ENCODE measurements at regions not wholly inside any gene's neighbourhood (a gene's known extent, or its start where the extent isn't known, plus 50 kb on each side); places are given as distances from the start of the nearest gene placed in this dataset.

- no peak for DNase-seq
These were observed 1506.1 kb upstream of the CDH9 start for GRCh38 chr5:28544501-28544900.

- DNase-seq, result no peak
These were observed 1505.2 kb upstream of the CDH9 start for GRCh38 chr5:28543473-28544098.

- no peak for DNase-seq
These were observed 1504.6 kb upstream of the CDH9 start for GRCh38 chr5:28542987-28543386.

- DNase-seq, result no peak
These were observed 1485.7 kb upstream of the CDH9 start for GRCh38 chr5:28523888-28524635.

- no peak for DNase-seq
These were observed 1485.0 kb upstream of the CDH9 start for GRCh38 chr5:28523416-28523815.

- DNase-seq, result no peak
These were observed 1479.3 kb upstream of the CDH9 start for GRCh38 chr5:28517691-28518090.

- no peak for DNase-seq
These were observed 1478.3 kb upstream of the CDH9 start for GRCh38 chr5:28516722-28517121.

- DNase-seq, result no peak
These were observed 1474.3 kb upstream of the CDH9 start for GRCh38 chr5:28512648-28513047.

GRCh38 chr5:28505121-28505520 is 1466.7 kb upstream of the CDH9 start:
- DNase-seq, result no peak

- DNase-seq, result no peak
These were observed 1462.1 kb upstream of the CDH9 start for GRCh38 chr5:28500511-28500910.

- no peak for DNase-seq
These were observed 1461.4 kb upstream of the CDH9 start for GRCh38 chr5:28499766-28500290.

- no peak for DNase-seq
These were observed 1457.5 kb upstream of the CDH9 start for GRCh38 chr5:28495876-28496275.

- DNase-seq, result no peak
These were observed 1455.1 kb upstream of the CDH9 start for GRCh38 chr5:28493456-28493855.

- DNase-seq, result no peak
These were observed 1450.4 kb upstream of the CDH9 start for GRCh38 chr5:28488752-28489151.

- DNase-seq, result no peak
These were observed 1445.1 kb upstream of the CDH9 start for GRCh38 chr5:28483327-28484025.

- DNase-seq, result no peak
These were observed 1435.2 kb upstream of the CDH9 start for GRCh38 chr5:28473531-28474107.

- DNase-seq, result no peak
These were observed 1429.8 kb upstream of the CDH9 start for GRCh38 chr5:28468166-28468565.

GRCh38 chr5:28463728-28464127 is 1425.3 kb upstream of the CDH9 start:
- no peak for DNase-seq

- no peak for DNase-seq
These were observed 1413.1 kb upstream of the CDH9 start for GRCh38 chr5:28451483-28451882.

GRCh38 chr5:28450997-28451396 is 1412.6 kb upstream of the CDH9 start:
- DNase-seq, result no peak

GRCh38 chr5:28448791-28449190 is 1410.4 kb upstream of the CDH9 start:
- no peak for DNase-seq

- DNase-seq, result no peak
These were observed 1392.3 kb upstream of the CDH9 start for GRCh38 chr5:28430565-28431178.

GRCh38 chr5:28421141-28421540 is 1382.8 kb upstream of the CDH9 start:
- DNase-seq, result no peak
